GM18507 (cell line): ENCODE measurements at regions not wholly inside any gene's neighbourhood (a gene's known extent, or its start where the extent isn't known, plus 50 kb on each side); places are given as distances from the start of the nearest gene placed in this dataset.

Source experiments
- DNase-seq: peaks from one replicate; pipeline ENCODE4 v3.0.0; 2011; ENCODE audit warnings: low read depth; ENCODE audit not compliant: insufficient read length; ENCODE audit errors: extremely low spot score
- FAIRE-seq: peaks from 2 replicates; lab custom pipeline; 2011; peaks lifted over from hg19 to GRCh38; lab: Jason Lieb, UNC

- DNase-seq = no peak
- no peak for FAIRE-seq
These were observed 71.3 kb upstream of the ENOX2 start for GRCh38 chrX:130974323-130974722.

DNA sequence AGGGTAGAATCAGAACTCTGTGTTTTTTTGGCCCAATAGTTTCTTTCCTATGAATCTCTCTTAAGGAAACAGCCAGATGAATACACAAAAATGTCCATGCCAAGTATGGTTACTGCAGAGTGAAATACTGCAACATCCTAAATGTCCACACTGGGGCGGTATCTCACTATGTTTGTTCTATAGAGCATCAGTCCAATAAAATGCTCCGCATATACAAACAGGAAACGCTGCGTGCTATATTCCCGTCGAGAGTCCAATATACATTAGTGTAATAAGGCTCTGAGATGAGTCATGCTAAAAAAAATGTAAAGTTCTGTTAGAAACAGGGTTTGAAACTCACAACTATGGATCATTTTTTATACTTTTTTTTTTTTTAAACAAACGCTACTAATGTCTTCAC is 72.9 kb upstream of the ENOX2 start:
- FAIRE-seq = peak; percentile 29
- no peak for DNase-seq

- no peak for DNase-seq
- no peak for FAIRE-seq
These were observed 76.3 kb upstream of the ARHGAP36 start for GRCh38 chrX:130981836-130982235.

DNA sequence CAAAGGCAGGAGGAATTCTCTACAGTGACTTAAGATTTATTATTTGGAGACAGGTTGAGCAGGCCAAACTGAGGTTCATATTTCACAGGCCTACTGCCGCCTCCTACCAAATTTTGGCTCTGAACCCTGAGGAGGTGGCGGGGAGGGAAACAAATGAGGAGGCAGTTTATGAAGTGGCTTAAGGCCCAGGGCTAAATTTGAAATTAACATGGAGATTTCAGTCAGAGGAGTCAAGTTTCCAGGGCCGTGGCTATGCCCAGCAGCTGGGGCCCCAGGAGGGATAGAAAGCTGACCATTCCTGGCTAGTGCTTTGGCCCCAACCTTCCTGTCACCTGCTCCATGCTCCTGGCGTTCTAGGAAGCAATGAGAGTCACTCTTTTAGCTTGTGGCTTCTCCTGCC is 73.4 kb upstream of the ARHGAP36 start:
- no peak for FAIRE-seq
- no peak for DNase-seq

DNA sequence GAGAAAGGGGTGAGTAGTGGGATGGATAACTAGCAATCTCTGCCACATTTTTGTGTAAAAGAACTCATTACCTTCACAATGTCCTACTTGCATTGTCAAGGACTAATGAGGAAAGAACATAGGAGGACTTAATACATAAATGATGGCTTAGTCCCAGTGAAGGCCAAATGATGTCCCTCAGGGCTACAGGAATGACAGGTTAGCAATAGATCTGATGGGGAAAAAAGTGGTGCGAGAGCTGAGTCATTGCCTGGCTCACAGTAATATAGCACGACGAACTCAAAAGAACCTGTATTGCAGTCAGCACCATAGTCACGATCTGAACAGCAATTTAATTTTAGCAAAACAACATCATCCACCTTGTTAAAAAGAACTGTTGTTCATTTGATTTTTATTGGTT is 70.9 kb upstream of the ARHGAP36 start:
- no peak for FAIRE-seq
- DNase-seq = no peak

DNA sequence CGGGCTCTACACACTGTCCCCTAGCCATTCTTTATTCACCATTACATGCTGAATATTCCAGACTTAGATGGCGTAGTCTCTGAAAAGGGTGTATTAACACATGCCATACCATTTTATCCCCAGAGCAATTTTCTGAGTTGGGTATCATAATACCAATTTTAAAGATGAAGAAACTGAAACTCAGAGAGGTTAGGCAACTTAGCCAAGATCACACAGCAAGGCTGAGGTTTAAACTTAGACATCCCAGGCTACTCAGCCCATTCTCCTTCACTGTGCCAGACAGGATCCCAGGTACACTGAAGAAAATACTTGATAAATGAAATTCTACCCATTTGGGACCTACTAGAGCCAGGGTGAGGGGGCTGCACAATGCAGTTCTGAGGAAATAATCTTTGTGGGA is 67.4 kb upstream of the ARHGAP36 start:
- FAIRE-seq (no peak), DNase-seq (no peak)

- DNase-seq = no peak
- peak; percentile 78 for FAIRE-seq
These were observed 63.5 kb upstream of the ARHGAP36 start for GRCh38 chrX:130994671-130995070.

GRCh38 chrX:130995439-130995838 is 62.7 kb upstream of the ARHGAP36 start:
- FAIRE-seq (no peak), DNase-seq (no peak)

GRCh38 chrX:130997314-130997713 is 60.8 kb upstream of the ARHGAP36 start:
- FAIRE-seq (no peak), DNase-seq (no peak)

DNA sequence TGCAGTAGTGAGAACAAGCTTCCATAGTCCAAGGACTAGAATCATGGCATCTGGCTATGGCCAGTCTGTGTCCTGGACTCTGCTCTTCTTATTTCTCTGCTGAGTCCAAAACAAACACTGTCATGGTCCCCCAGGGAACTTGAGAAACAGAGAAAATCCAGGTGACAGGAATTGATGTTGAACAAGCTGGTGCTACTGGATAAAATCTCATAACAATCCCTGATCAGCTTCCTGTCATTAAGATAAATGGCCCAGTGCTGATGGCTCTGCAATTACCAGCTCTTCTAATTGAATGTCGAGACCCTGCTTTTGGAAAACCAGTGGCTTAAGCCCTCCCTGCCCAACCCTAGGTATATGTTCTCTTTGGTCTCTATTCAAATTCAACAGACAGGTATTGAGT is 58.8 kb upstream of the ARHGAP36 start:
- DNase-seq (no peak), FAIRE-seq (no peak)
